Activated CD4-positive, alpha-beta T cell treated with anti-CD3 and anti-CD28 coated beads, Interleukin-2, amount 10 ng/mL, durations not matched to agents 24 days and 14 days (primary cell): ENCODE measurements at regions not wholly inside any gene's neighbourhood (a gene's known extent, or its start where the extent isn't known, plus 50 kb on each side); places are given as distances from the start of the nearest gene placed in this dataset.

Source experiments
- DNase-seq: peaks from one replicate; pipeline ENCODE4 v3.0.0; 2022
- H3K27ac Mint-ChIP-seq: one replicate; pipeline ENCODE4 v1.8.0; 2022; ENCODE audit warnings: mild to moderate bottlenecking, mixed read lengths
- H3K27me3 Mint-ChIP-seq: one replicate; pipeline ENCODE4 v1.8.0; 2022; ENCODE audit warnings: mixed read lengths
- H3K36me3 Mint-ChIP-seq: one replicate; pipeline ENCODE4 v1.8.0; 2022; ENCODE audit warnings: low read depth, mild to moderate bottlenecking, mixed read lengths
- H3K4me1 Mint-ChIP-seq: one replicate; pipeline ENCODE4 v1.8.0; 2021; ENCODE audit warnings: mixed read lengths
- H3K4me3 Mint-ChIP-seq: one replicate; pipeline ENCODE4 v1.8.0; 2022; ENCODE audit warnings: mild to moderate bottlenecking, moderate library complexity, mixed read lengths
- H3K9me3 Mint-ChIP-seq: one replicate; pipeline ENCODE4 v1.8.0; 2021; ENCODE audit warnings: mixed read lengths
- intact Hi-C: fragments of 100-400 bp; cut with micrococcal nuclease; formaldehyde crosslinking; loops from one replicate; pipeline ENCODE4 v1.15.1; 2023

- no peaks in the 10 kb centered on the region for H3K9me3 Mint-ChIP-seq
- H3K27me3 Mint-ChIP-seq, result peaks cover 2% of the 10 kb centered on the region
- intact Hi-C loops, result no loop called here
These were observed 152.3 kb downstream of the DLEU7 start for GRCh38 chr13:50691176-50691680.

GRCh38 chr13:50691681-50692263 is 151.7 kb downstream of the DLEU7 start:
- no peaks in the 10 kb centered on the region for H3K36me3 Mint-ChIP-seq
- H3K4me3 Mint-ChIP-seq, result no peak overlapping the region
- DNase-seq, result no peak
- H3K9me3 Mint-ChIP-seq, result no peaks in the 10 kb centered on the region
- H3K27me3 Mint-ChIP-seq, result peaks cover under 1% of the 10 kb centered on the region
- peaks cover 2% of the 10 kb centered on the region for H3K4me1 Mint-ChIP-seq
- no peak overlapping the region for H3K27ac Mint-ChIP-seq
- intact Hi-C loops, result no loop called here

More at GRCh38 chr13:50691176-50691680, 152.3 kb downstream of the DLEU7 start:
- Mint-ChIP-seq H3K36me3 (no peaks in the 10 kb centered on the region), H3K4me3 (no peak overlapping the region), H3K4me1 (peaks cover 7% of the 10 kb centered on the region), H3K27ac (no peak overlapping the region)
- DNase-seq, result no peak

DNA sequence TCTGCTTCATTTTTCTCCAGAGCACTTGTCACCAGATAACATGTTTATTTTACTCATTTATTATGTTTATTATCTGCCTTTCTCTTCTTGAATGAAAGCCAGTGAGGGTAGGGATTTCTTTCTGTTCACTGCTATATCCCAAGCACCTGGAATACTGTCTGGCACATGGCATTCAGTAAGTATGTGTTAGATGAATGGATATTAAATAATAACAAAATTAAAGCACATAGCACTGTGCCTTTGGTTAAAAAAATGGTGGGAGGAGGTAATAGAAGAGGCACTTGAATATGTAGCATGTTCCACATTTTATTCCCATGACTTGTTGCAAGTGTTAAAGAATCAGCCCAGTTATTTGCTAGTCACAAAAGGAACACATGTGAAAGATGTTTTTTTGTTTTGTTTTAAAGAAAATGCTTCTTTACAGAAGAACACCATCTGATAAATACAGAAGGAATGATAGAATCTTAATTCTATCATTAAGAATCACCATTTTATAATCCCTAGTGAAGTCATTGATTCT is 151.0 kb downstream of the DLEU7 start:
- Mint-ChIP-seq H3K9me3 (no peaks in the 10 kb centered on the region), H3K27ac (no peak overlapping the region), H3K4me1 (no peaks in the 10 kb centered on the region), H3K27me3 (peaks cover 5% of the 10 kb centered on the region), H3K36me3 (no peaks in the 10 kb centered on the region), H3K4me3 (no peak overlapping the region)
- intact Hi-C loops, result no loop called here
- no peak for DNase-seq

- peaks cover 10% of the 10 kb centered on the region for H3K27me3 Mint-ChIP-seq
- intact Hi-C loops, result no loop called here
- no peak overlapping the region for H3K27ac Mint-ChIP-seq
- no peak overlapping the region for H3K4me3 Mint-ChIP-seq
- H3K9me3 Mint-ChIP-seq, result no peaks in the 10 kb centered on the region
- no peaks in the 10 kb centered on the region for H3K36me3 Mint-ChIP-seq
- DNase-seq, result no peak
- no peaks in the 10 kb centered on the region for H3K4me1 Mint-ChIP-seq
These were observed 149.8 kb downstream of the DLEU7 start for GRCh38 chr13:50693727-50694126.

DNA sequence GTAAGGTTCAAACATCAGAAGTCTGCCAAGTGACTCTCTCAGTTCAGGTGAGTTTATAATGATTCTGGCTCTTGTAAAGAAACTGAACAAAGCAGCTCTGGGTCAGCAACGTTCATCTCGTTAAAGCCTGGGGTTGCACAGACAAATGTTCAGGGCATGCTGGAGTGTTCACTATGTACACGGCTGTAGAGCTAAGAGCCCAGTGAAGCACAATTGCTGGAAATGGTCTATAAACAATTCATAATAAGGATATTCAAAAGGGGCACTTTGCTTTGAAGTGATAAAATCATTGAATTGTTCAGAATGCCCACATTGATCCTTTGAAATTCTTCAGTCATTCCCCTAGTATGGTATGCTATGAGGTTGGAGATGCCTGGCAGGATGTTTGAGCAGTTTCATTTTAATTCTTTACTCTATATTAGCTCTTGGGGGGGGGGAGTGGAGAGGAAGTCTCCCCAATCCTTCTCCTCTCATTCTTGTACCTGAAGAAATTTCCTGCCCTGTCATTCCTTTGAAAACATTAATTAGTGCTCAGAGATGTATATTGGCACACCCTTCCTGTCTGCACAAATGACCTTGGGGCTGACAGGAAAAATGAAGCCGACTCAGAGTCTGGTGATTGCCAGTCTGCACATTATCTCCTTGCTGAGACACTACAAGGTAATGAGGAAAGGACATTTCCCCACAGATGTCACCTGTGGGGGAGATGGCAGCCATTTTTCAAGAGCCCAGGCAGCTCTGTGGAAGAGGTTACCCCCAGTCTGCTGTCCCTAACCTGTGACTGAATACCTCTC is 145.5 kb downstream of the DLEU7 start:
- Mint-ChIP-seq H3K27me3 (peaks cover 10% of the 10 kb centered on the region), H3K4me3 (no peak overlapping the region), H3K4me1 (no peaks in the 10 kb centered on the region), H3K27ac (no peak overlapping the region), H3K36me3 (no peaks in the 10 kb centered on the region), H3K9me3 (no peaks in the 10 kb centered on the region)
- no peak for DNase-seq
- intact Hi-C loops, result no loop called here

- H3K27ac Mint-ChIP-seq, result no peak overlapping the region
- peaks cover 14% of the 10 kb centered on the region for H3K27me3 Mint-ChIP-seq
- H3K36me3 Mint-ChIP-seq, result no peaks in the 10 kb centered on the region
- no peak for DNase-seq
- H3K4me1 Mint-ChIP-seq, result no peaks in the 10 kb centered on the region
- H3K4me3 Mint-ChIP-seq, result no peak overlapping the region
- intact Hi-C loops, result no loop called here
- no peaks in the 10 kb centered on the region for H3K9me3 Mint-ChIP-seq
These were observed 143.4 kb downstream of the DLEU7 start for GRCh38 chr13:50699874-50700663.

GRCh38 chr13:50700664-50701305 is 142.7 kb downstream of the DLEU7 start:
- Mint-ChIP-seq H3K4me1 (no peaks in the 10 kb centered on the region), H3K9me3 (no peaks in the 10 kb centered on the region), H3K4me3 (no peak overlapping the region), H3K36me3 (no peaks in the 10 kb centered on the region), H3K27me3 (peaks cover 14% of the 10 kb centered on the region), H3K27ac (no peak overlapping the region)
- intact Hi-C loops, result no loop called here
- no peak for DNase-seq

- Mint-ChIP-seq H3K27ac (no peak overlapping the region), H3K4me3 (no peak overlapping the region), H3K36me3 (no peaks in the 10 kb centered on the region), H3K9me3 (no peaks in the 10 kb centered on the region), H3K4me1 (no peaks in the 10 kb centered on the region), H3K27me3 (peaks cover 14% of the 10 kb centered on the region)
- intact Hi-C loops, result no loop called here
- DNase-seq, result no peak
These were observed 142.0 kb downstream of the DLEU7 start for GRCh38 chr13:50701469-50701868.

GRCh38 chr13:50706505-50706904 is 137.0 kb downstream of the DLEU7 start:
- DNase-seq, result no peak
- no peaks in the 10 kb centered on the region for H3K36me3 Mint-ChIP-seq
- H3K4me1 Mint-ChIP-seq, result no peaks in the 10 kb centered on the region
- H3K27ac Mint-ChIP-seq, result no peak overlapping the region
- intact Hi-C loops, result no loop called here
- no peak overlapping the region for H3K4me3 Mint-ChIP-seq
- no peaks in the 10 kb centered on the region for H3K9me3 Mint-ChIP-seq
- peaks cover 12% of the 10 kb centered on the region for H3K27me3 Mint-ChIP-seq

GRCh38 chr13:50707628-50708027 is 135.9 kb downstream of the DLEU7 start:
- no peak for DNase-seq
- intact Hi-C loops, result no loop called here
- peaks cover 17% of the 10 kb centered on the region for H3K27me3 Mint-ChIP-seq
- H3K9me3 Mint-ChIP-seq, result no peaks in the 10 kb centered on the region
- no peaks in the 10 kb centered on the region for H3K36me3 Mint-ChIP-seq
- H3K27ac Mint-ChIP-seq, result no peak overlapping the region
- no peak overlapping the region for H3K4me3 Mint-ChIP-seq
- H3K4me1 Mint-ChIP-seq, result peaks cover under 1% of the 10 kb centered on the region

- H3K27ac Mint-ChIP-seq, result no peak overlapping the region
- no peak overlapping the region for H3K4me3 Mint-ChIP-seq
- intact Hi-C loops, result no loop called here
- peaks cover 4% of the 10 kb centered on the region for H3K4me1 Mint-ChIP-seq
- no peaks in the 10 kb centered on the region for H3K9me3 Mint-ChIP-seq
- H3K36me3 Mint-ChIP-seq, result no peaks in the 10 kb centered on the region
- no peak for DNase-seq
- peaks cover 20% of the 10 kb centered on the region for H3K27me3 Mint-ChIP-seq
These were observed 135.0 kb downstream of the DLEU7 start for GRCh38 chr13:50708461-50708860.

DNA sequence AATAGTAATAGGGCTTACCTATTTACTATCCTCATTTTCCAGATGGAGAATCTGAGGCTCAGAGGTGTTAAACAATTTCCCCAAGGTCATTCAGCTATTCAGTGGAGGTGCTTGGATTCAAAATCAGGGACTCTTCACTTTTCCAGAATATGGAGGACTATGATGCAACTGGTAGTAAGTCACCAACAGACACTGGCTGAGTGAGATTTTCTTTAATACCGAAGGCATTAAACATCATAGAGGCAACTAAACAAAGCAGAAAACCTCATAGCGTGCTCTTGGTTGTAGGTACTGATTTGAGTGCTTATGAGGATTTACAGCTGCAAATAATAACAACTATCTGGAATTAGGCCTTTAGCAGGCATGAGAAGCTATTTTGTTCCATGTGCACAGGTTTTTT is 134.4 kb downstream of the DLEU7 start:
- Mint-ChIP-seq H3K4me1 (peaks cover 10% of the 10 kb centered on the region), H3K36me3 (no peaks in the 10 kb centered on the region), H3K4me3 (no peak overlapping the region), H3K9me3 (no peaks in the 10 kb centered on the region), H3K27ac (no peak overlapping the region), H3K27me3 (peaks cover 22% of the 10 kb centered on the region)
- no peak for DNase-seq
- intact Hi-C loops, result no loop called here

DNA sequence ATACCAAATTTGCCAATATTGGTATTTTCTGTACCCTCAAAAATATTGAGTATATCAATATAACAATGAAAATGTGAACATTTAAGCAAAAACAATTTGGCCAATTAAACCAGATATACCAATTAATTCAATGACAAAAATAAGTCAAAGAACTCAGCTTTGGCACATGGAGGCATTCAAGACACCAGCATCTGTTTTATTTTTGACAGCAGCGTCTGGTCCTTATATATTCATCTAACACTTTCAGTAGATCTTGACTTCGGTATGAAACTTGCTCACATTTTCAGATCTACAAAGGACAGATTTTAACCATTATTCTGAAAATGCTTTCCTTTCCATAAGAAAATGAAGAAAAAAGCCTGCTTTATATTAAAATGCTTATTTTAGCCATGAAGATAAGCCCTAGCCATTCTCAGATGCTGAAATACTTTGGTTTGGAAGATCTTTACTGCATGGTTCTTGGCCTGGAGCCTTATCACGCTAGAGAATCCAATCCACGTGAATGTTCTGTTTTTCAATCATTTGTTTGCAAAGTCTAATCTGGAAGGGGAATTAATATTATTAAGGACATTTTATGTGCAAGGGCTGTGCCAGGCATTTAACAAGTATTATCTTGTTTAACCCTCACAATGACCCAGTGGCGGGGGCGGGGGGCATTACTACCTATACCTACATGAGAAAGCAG is 132.2 kb downstream of the DLEU7 start:
- H3K9me3 Mint-ChIP-seq, result no peaks in the 10 kb centered on the region
- intact Hi-C loops, result loop anchor here (10.0 kb wide), 1 partner anchor 204 kb away; no protein-coding TSS in a partner anchor
- H3K36me3 Mint-ChIP-seq, result no peaks in the 10 kb centered on the region
- no peak overlapping the region for H3K4me3 Mint-ChIP-seq
- H3K27me3 Mint-ChIP-seq, result peaks cover 20% of the 10 kb centered on the region
- no peak overlapping the region for H3K27ac Mint-ChIP-seq
- DNase-seq, result no peak
- peaks cover 15% of the 10 kb centered on the region for H3K4me1 Mint-ChIP-seq
